ENCODE measurements at regions not wholly inside any gene's neighbourhood (a gene's known extent, or its start where the extent isn't known, plus 50 kb on each side); places are given as distances from the start of the nearest gene placed in this dataset.

DNA sequence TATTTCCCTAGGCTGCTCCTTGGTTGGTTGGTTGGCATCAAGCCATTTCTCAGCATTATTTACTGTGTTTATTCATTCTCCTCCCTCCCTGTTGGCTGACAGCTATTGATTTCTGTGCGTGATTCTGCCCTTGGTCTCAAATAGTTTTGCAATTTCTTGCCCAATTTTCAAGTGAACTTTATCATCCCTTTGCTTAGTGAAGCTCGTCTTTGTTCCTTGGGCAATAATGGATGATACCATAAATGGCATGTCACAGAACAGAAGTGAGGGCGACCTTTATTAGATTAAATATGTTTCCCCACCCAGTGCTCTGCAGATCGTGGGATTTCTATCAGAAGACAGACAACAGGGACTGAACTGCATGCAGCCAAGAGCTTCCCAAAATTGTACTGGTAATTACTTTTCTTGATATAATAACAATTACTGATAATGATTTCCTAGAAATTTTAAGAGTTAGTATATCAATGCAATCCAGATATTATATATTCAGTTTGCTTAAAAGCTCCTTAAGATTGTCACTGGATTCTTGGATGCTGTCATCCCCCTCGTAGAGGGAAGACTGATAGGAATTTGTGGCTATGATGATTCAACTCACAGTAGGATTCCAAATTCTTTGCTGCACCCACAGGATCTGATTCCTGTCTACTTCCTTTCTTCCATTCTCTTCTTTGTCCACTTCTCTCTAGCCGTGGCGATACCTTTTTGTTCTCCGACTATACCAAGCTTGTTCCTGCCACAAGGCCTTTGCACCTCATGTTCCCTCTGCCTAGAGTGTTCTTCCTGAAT is 122.1 kb upstream of the KAZN start:
- TF ChIP-seq CTCF (conservative IDR thresholded peaks at IDR 0.05 in 1 of 2, IDR thresholded peaks at IDR 0.05 in 1 of 2; ENCODE audit: extremely low read depth in 1 of 2, insufficient read depth in 1 of 2, low read depth in 1 of 2, low read length in 2 of 2) (no peak), EZH2 (IDR thresholded peaks at IDR 0.05; ENCODE audit: borderline replicate concordance, low read length) (no peak)

Measured in mammary epithelial cell (primary cell).